HepG2 (cell line): ENCODE measurements at regions not wholly inside any gene's neighbourhood (a gene's known extent, or its start where the extent isn't known, plus 50 kb on each side); places are given as distances from the start of the nearest gene placed in this dataset.

Source experiments
- ARID4A ChIP-seq: sonication (generic); formaldehyde crosslinking; IDR thresholded peaks from 2 replicates; pipeline ENCODE4 v1.5.0; 2020; ENCODE audit warnings: mild to moderate bottlenecking, missing genetic modification reagents, borderline replicate concordance
- BHLHE40 ChIP-seq: IDR thresholded peaks from 2 replicates; pipeline ENCODE4 v1.6.1; 2011; ENCODE audit warnings: low read length, improper control_type of control experiment
- ELF3 ChIP-seq: IDR thresholded peaks from 2 replicates; pipeline ENCODE4 v1.6.1; 2016; ENCODE audit warnings: missing genetic modification reagents, missing compliant biosample characterization
- EP300 ChIP-seq, 3 experiments: sonication (generic) in 1 of 3; formaldehyde crosslinking in 1 of 3; IDR thresholded peaks; 2 replicates each; pipeline versions ENCODE4 v1.5.1 to v1.6.1; 2011 to 2020; ENCODE audit warnings: low read depth in 2 of 3, low read length in 2 of 3, borderline replicate concordance in 1 of 3, improper control_type of control experiment in 1 of 3, mild to moderate bottlenecking in 1 of 3, missing genetic modification reagents in 1 of 3, moderate library complexity in 1 of 3
- PHF5A ChIP-seq: IDR thresholded peaks from one replicate; pipeline ENCODE4 v1.6.1; 2018; ENCODE audit warnings: low read depth, missing genetic modification reagents; ENCODE audit not compliant: unreplicated experiment
- RAD51 ChIP-seq: fragments of 450-650 bp; IDR thresholded peaks from 2 replicates; pipeline ENCODE4 v1.6.1; 2016; ENCODE audit warnings: borderline replicate concordance
- RARG ChIP-seq: sonication (generic); formaldehyde crosslinking; IDR thresholded peaks from 2 replicates; pipeline ENCODE4 v1.4.0; 2020; ENCODE audit warnings: low read depth, mild to moderate bottlenecking, missing genetic modification reagents
- SP4 ChIP-seq: sonication (generic); formaldehyde crosslinking; IDR thresholded peaks from 2 replicates; pipeline ENCODE4 v1.8.1; 2023; ENCODE audit warnings: mild to moderate bottlenecking, missing genetic modification reagents
- TGIF2 ChIP-seq: IDR thresholded peaks from 2 replicates; pipeline ENCODE4 v1.6.1; 2016; ENCODE audit warnings: control low read depth, missing compliant biosample characterization
- XBP1 ChIP-seq: sonication (generic); formaldehyde crosslinking; IDR thresholded peaks from 2 replicates; pipeline ENCODE4 v1.5.0; 2020; ENCODE audit warnings: missing genetic modification reagents
- ZBTB46 ChIP-seq: sonication (generic); formaldehyde crosslinking; IDR thresholded peaks from 2 replicates; pipeline ENCODE4 v1.4.0; 2020; ENCODE audit warnings: mild to moderate bottlenecking, missing genetic modification reagents, borderline replicate concordance
- ZFX ChIP-seq: sonication (generic); formaldehyde crosslinking; IDR thresholded peaks from 2 replicates; pipeline ENCODE4 v1.4.0; 2020; ENCODE audit warnings: mild to moderate bottlenecking, low read depth, missing genetic modification reagents, moderate library complexity
- ZKSCAN1 ChIP-seq: fragments of 150-350 bp; IDR thresholded peaks from 2 replicates; pipeline ENCODE4 v1.6.1; 2014; ENCODE audit warnings: low read length
- ZNF263 ChIP-seq: sonication (generic); formaldehyde crosslinking; IDR thresholded peaks from 2 replicates; pipeline ENCODE4 v1.4.0; 2020; ENCODE audit warnings: missing genetic modification reagents
- ZNF362 ChIP-seq: sonication (generic); formaldehyde crosslinking; IDR thresholded peaks from 2 replicates; pipeline ENCODE4 v1.4.0; 2020; ENCODE audit warnings: missing genetic modification reagents, mild to moderate bottlenecking, borderline replicate concordance
- ZNF619 ChIP-seq: sonication (generic); formaldehyde crosslinking; IDR thresholded peaks from 2 replicates; pipeline ENCODE4 v1.4.0; 2020; ENCODE audit warnings: mild to moderate bottlenecking, missing genetic modification reagents
- ZNF724P ChIP-seq: sonication (generic); formaldehyde crosslinking; IDR thresholded peaks from 2 replicates; pipeline ENCODE4 v1.8.0; 2022; ENCODE audit warnings: missing genetic modification reagents, borderline replicate concordance
- ZNF737 ChIP-seq: sonication (generic); formaldehyde crosslinking; IDR thresholded peaks from 2 replicates; pipeline ENCODE4 v1.5.0; 2020; ENCODE audit warnings: missing genetic modification reagents, mild to moderate bottlenecking, borderline replicate concordance
- TF ChIP-seq, protein P1 (sequence below): sonication (generic); IDR thresholded peaks from 2 replicates; pipeline ENCODE4 v1.6.1; 2016; ENCODE audit warnings: low read depth, borderline replicate concordance
- TF ChIP-seq, protein P2 (sequence below): sonication (generic); formaldehyde crosslinking; IDR thresholded peaks from 2 replicates; pipeline ENCODE4 v1.8.1; 2023; ENCODE audit warnings: mild to moderate bottlenecking, missing genetic modification reagents, borderline replicate concordance
- TF ChIP-seq, protein P3 (sequence below): sonication (generic); formaldehyde crosslinking; conservative IDR thresholded peaks from 2 replicates; pipeline ENCODE4 v1.8.0; 2022; ENCODE audit warnings: mild to moderate bottlenecking, moderate library complexity, missing genetic modification reagents

DNA sequence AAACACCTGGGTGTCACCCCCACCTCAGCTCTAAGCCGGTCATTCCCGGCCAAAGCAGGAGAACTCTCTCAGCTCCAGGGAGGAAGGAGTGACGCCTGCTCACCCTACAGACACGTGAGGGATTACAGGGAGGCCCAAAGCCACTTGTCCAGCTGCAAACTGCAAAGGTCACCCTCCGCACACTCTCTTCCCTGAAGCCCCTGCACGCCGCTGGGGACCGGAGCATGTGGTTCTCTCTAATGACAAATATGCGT is 108.0 kb upstream of the ID2 start (continued):
- TF ChIP-seq, protein P1, sequence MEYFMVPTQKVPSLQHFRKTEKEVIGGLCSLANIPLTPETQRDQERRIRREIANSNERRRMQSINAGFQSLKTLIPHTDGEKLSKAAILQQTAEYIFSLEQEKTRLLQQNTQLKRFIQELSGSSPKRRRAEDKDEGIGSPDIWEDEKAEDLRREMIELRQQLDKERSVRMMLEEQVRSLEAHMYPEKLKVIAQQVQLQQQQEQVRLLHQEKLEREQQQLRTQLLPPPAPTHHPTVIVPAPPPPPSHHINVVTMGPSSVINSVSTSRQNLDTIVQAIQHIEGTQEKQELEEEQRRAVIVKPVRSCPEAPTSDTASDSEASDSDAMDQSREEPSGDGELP, result peak; percentile 6; the same call in 1 of the 2 replicates
- TF ChIP-seq SP4 (CRISPR knock-in tag), result peak; percentile 21
- TF ChIP-seq ELF3 (CRISPR knock-in tag), result no peak
- TF ChIP-seq ARID4A (CRISPR knock-in tag), result peak; percentile 54
- TF ChIP-seq RAD51, result no peak
- TF ChIP-seq ZNF263, result no peak
- no peak; the same call in 1 of the 2 replicates for TF ChIP-seq ZNF619
- peak in 1 of 2 experiments; percentile 16; a peak in 1 of 4 replicates for TF ChIP-seq EP300 (IDR thresholded peaks at IDR 0.05; ENCODE audit: low read depth in 2 of 2, low read length in 2 of 2)
- no peak; the same call in 1 of the 2 replicates for TF ChIP-seq EP300 (CRISPR knock-in tag; IDR thresholded peaks at IDR 0.05; ENCODE audit: borderline replicate concordance)
- TF ChIP-seq BHLHE40, result peak; percentile 88
- no peak for TF ChIP-seq ZNF362 (CRISPR knock-in tag)
- no peak for TF ChIP-seq XBP1 (CRISPR knock-in tag)
- peak; percentile 9; the same call in 1 of the 2 replicates for TF ChIP-seq ZFX (CRISPR knock-in tag)
- TF ChIP-seq ZKSCAN1, result 0 out of 2 replicates have a peak, but pooled peaks have one; percentile 9
- no peak for TF ChIP-seq RARG (CRISPR knock-in tag)
- peak; percentile 6; the same call in 1 of the 2 replicates for TF ChIP-seq TGIF2 (CRISPR knock-in tag)
- peak; percentile 86; the same call in 1 of the 2 replicates for TF ChIP-seq ZNF724P (CRISPR knock-in tag)
- TF ChIP-seq, protein P2, sequence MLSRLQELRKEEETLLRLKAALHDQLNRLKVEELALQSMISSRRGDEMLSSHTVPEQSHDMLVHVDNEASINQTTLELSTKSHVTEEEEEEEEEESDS (CRISPR knock-in tag), result no peak
- peak; percentile 83; the same call in 1 of the 2 replicates for TF ChIP-seq ZNF737 (CRISPR knock-in tag)
- TF ChIP-seq, protein P3, sequence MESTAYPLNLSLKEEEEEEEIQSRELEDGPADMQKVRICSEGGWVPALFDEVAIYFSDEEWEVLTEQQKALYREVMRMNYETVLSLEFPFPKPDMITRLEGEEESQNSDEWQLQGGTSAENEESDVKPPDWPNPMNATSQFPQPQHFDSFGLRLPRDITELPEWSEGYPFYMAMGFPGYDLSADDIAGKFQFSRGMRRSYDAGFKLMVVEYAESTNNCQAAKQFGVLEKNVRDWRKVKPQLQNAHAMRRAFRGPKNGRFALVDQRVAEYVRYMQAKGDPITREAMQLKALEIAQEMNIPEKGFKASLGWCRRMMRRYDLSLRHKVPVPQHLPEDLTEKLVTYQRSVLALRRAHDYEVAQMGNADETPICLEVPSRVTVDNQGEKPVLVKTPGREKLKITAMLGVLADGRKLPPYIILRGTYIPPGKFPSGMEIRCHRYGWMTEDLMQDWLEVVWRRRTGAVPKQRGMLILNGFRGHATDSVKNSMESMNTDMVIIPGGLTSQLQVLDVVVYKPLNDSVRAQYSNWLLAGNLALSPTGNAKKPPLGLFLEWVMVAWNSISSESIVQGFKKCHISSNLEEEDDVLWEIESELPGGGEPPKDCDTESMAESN (CRISPR knock-in tag), result no peak; the same call in 1 of the 2 replicates
- TF ChIP-seq ZBTB46 (CRISPR knock-in tag), result no peak
- no peak for TF ChIP-seq PHF5A (CRISPR knock-in tag)
